ENCODE measurements at regions not wholly inside any gene's neighbourhood (a gene's known extent, or its start where the extent isn't known, plus 50 kb on each side); places are given as distances from the start of the nearest gene placed in this dataset.

DNA sequence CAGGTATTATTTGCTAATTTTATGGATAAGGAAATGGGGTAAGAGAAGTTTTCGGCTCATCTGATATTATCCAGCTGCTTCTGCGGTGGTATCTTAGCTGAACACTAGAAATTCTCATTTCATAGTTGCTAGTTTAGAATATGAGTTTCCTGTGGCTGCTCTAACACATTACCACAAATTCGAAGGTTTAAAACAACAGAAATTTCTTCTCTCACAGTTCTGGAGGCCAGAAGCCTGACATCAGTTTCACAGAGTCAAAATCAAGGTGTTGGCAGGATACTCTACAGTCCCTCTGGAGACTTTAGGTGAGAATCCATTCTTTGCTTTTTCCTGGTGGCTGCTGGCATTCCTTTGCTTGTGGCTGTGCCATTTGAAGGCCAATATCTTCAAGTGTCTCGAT lies 205.9 kb downstream of the PTEN start:
- TF ChIP-seq ZNF561 (tag by site-specific recombination; IDR thresholded peaks at IDR 0.05; ENCODE audit: borderline replicate concordance) (no peak), ZNF639 (tag by site-specific recombination; IDR thresholded peaks at IDR 0.05) (no peak), ZNF138 (tag by site-specific recombination; IDR thresholded peaks at IDR 0.05; ENCODE audit: borderline replicate concordance) (no peak), CTCF (tag by site-specific recombination; IDR thresholded peaks at IDR 0.05) (no peak), ZBTB7A (tag by site-specific recombination; IDR thresholded peaks at IDR 0.05; ENCODE audit: low read depth) (no peak), ZBTB49 (tag by site-specific recombination; IDR thresholded peaks at IDR 0.05; ENCODE audit: low read depth) (no peak), ATF2 (tag by site-specific recombination; IDR thresholded peaks at IDR 0.05; ENCODE audit: low read depth) (no peak), ZXDB (tag by site-specific recombination; IDR thresholded peaks at IDR 0.05) (no peak)
